A204.1 (cell line): ENCODE measurements at regions not wholly inside any gene's neighbourhood (a gene's known extent, or its start where the extent isn't known, plus 50 kb on each side); places are given as distances from the start of the nearest gene placed in this dataset.

Experiments used
- FAIRE-seq: peaks from 2 replicates; lab custom pipeline; 2012; peaks lifted over from hg19 to GRCh38; lab: Jason Lieb, UNC

- no peak for FAIRE-seq
Observed at GRCh38 chr4:32994981-32995881, 2275.1 kb downstream of the PCDH7 start.

DNA sequence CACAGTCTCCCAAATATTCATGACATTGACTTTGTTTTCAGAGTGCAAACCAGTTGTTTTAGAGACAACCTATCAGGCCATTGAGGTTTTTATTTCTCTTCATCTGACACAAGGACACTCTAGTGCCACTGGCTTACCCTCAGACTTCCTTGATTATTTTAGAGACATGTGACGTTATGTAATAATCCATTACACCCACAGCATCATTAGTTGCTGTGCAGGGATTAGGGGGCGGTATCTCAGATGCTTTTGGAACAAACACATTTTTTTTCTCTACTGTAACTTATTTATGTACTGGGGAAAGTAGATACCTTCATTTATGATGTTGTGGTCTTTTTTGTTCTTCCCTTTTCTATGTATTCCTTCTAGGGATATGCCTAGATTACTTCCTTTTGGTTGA is 2293.1 kb downstream of the PCDH7 start:
- no peak for FAIRE-seq

GRCh38 chr4:33025236-33025635 is 2305.1 kb downstream of the PCDH7 start:
- FAIRE-seq, result no peak

DNA sequence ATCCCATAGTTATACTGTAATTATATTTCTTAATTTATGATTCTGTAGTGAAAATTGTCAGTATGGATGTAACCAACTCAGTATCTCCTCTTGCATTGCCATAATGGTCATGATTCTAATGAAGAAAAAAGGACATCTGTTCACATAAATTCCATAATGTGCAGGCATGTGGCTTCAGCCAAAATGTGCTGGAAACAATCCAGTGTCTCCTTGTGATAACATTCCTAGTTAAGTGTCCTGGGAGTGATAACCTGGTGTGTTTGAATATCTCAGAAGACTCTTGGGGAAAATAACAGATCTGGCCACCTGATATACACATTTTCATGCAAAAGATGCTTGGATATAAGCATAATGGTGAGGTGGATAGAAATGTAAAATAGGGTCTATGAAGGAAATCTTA is 2309.8 kb downstream of the PCDH7 start:
- no peak for FAIRE-seq

- no peak for FAIRE-seq
Observed at GRCh38 chr4:33031328-33031727, 2311.2 kb downstream of the PCDH7 start.

DNA sequence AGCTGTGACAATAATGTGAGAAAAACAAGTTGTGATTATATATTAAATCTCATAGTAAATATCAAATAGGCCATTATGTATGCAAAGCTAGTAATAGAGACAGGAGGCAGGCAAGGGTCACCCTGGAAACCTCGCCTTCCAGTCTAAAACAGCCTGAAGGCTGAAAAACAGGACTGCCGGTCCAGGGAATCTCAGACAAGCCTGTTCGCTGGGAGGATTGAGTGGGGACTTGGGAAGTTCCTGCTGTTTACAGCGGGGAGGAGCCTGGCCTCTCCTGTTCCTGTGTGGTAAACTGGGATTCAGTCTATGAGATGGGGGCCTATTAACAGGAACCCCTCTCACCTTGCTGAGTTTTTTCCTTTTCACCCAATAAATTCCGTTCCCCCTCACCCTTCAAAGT is 2317.3 kb downstream of the PCDH7 start:
- FAIRE-seq, result no peak

- FAIRE-seq, result no peak
Observed at GRCh38 chr4:33045334-33045733, 2325.2 kb downstream of the PCDH7 start.

- FAIRE-seq, result no peak
Observed at GRCh38 chr4:33052241-33052640, 2332.1 kb downstream of the PCDH7 start.

- FAIRE-seq, result no peak
Observed at GRCh38 chr4:33054161-33054560, 2334.0 kb downstream of the PCDH7 start.

GRCh38 chr4:33054656-33055196 is 2334.6 kb downstream of the PCDH7 start:
- FAIRE-seq, result no peak

DNA sequence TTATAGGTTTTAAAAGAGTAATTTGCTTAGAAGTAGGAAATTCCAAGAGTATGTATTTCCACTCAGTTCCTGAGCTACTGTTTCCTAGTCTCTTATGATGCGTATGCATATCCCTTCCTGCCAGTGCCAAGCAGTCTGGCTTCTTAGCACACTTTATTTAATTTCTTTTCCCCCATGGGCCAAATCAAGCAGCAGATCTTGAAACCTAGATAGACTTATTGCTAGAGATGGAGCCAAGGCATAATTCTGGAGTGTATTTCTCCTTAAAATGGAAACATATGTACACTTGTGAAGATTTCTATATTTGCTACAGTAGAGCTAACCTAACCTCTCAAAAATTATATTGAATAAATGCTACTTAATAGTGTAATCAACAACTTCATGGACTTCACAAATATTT is 2337.6 kb downstream of the PCDH7 start:
- no peak for FAIRE-seq

- no peak for FAIRE-seq
Observed at GRCh38 chr4:33058998-33059397, 2338.8 kb downstream of the PCDH7 start.

DNA sequence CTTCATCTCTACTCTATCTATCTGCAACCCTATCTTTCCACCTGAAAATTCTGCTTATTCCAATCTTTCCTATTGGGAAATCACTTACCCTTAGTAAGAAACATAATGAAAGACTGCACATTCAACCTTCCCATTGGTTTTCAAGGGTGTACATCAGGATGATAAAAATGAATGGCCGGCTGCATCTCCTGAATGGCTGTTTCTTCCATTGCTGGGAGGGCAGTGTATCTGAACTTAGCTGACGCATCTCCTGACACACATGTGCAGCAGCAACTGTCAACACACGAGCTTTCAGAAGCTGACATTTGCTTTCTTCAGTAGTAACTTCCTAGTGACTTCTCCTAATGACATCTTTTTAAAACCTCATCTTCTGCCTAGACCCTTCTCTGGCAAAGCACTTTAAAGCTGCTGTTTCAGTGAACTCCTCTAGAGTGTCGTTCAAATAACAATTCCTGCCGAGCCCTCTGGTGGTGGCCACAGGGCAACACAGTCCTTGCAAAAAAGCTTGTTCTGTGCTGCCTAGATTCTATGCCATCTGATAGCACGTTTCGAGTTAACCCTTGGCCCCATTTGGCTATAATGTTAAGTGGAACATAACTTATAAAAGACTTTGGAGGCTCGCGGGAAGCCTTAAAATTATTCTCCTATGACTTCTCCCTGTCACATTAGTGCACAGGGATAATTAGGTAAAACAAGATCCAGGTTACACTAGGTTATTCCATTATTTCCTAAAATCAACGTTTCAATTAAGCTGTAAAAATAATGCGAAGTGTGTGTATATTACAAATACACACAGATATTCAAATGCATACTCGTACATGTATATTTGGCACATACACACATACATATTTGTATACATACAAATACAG is 2340.7 kb downstream of the PCDH7 start:
- peak; percentile 64 for FAIRE-seq

DNA sequence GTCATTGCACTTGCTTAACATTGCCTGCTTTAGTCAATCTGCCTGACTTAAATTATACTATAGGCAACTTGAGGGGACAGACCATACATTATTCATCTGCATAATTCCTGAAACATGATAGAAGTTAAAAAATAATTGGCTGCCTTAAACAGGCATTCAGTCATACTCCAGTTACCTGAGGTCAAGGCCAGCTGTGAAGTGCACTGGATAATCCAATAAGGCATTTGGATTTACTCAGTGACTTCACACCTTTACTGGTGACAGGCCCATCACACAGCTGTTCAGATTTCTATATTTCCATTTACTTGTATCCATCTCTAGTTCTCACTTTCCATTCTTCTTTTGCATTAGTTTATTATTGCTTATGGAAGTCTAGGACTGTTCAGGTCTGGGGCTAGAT is 2341.6 kb downstream of the PCDH7 start:
- no peak for FAIRE-seq

- no peak for FAIRE-seq
Observed at GRCh38 chr4:33062155-33062806, 2342.1 kb downstream of the PCDH7 start.

GRCh38 chr4:33063241-33063640 is 2343.1 kb downstream of the PCDH7 start:
- FAIRE-seq, result no peak

GRCh38 chr4:33064238-33064637 is 2344.1 kb downstream of the PCDH7 start:
- FAIRE-seq, result no peak

DNA sequence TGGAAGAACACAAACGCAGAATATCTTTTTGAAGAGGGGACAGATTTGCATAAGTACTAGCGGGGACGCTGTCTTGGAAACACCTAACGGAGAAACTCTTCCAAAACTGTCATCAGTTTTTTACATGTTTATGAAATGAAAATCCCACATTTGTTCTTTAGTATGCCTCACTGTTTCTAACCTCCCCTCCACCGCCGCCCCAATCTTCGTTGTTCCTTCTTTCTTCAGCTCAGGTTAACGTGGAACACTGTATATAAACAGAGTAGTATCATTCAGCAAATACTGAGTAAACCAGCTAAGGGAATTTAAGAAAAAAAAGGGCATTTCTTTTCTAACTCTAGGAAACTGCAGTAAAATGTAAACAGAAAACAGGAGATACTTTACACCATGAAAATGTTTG is 2345.6 kb downstream of the PCDH7 start:
- no peak for FAIRE-seq

- no peak for FAIRE-seq
Observed at GRCh38 chr4:33067221-33067620, 2347.1 kb downstream of the PCDH7 start.

DNA sequence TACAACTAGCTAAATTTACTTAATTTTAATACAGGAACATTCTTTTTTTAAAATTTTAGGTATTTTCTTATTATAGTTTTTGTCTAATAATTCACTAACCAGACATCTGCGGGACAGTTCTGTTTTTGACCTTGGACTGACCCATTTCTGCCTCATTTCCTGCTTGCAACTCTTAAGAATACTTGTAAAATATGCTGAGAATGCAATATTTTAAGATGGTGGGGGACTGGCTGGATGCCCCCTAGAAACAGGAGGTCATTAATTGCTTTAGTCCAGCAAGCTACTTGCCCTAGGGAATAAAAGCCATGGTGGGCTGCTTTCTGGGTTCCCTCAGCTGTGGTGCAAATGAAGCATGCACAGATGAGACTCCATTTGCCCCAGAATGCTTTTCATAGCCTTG is 2348.4 kb downstream of the PCDH7 start:
- no peak for FAIRE-seq

GRCh38 chr4:33071535-33071934 is 2351.4 kb downstream of the PCDH7 start:
- no peak for FAIRE-seq

- no peak for FAIRE-seq
Observed at GRCh38 chr4:33072298-33073089, 2352.3 kb downstream of the PCDH7 start.
